H1 (cell line): ENCODE measurements at regions not wholly inside any gene's neighbourhood (a gene's known extent, or its start where the extent isn't known, plus 50 kb on each side); places are given as distances from the start of the nearest gene placed in this dataset.

Experiments used
- CTCF ChIA-PET: fragments of 300-600 bp; sonication (Branson Sonifier 250); formaldehyde crosslinking; loops from one replicate; lab custom pipeline; 2021; ENCODE audit not compliant: partially characterized antibody; lab: Charles Lee
- POLR2A ChIA-PET: fragments of 300-600 bp; sonication (Branson Sonifier 250); formaldehyde crosslinking; loops from one replicate; lab custom pipeline; 2021; ENCODE audit warnings: inconsistent platforms; ENCODE audit not compliant: partially characterized antibody; lab: Charles Lee
- DNase-seq, 2 experiments: peaks; one replicate each; pipeline versions ENCODE4 v3.0.0 to v3.0.0-alpha.2; 2010 to 2022; ENCODE audit warnings: low spot score in 2 of 2, low read depth in 1 of 2, mixed read lengths in 1 of 2
- FAIRE-seq: peaks from 2 replicates; lab custom pipeline; 2011; peaks lifted over from hg19 to GRCh38; lab: Jason Lieb, UNC
- H2AFZ ChIP-seq: 2 replicates; pipeline ENCODE4 v1.8.1; 2012; ENCODE audit warnings: low read length, inconsistent platforms
- H2AK5ac ChIP-seq: 2 replicates; pipeline ENCODE4 v1.6.1; 2013; ENCODE audit warnings: low read depth, low read length
- H2BK120ac ChIP-seq: replicated peaks from 2 replicates; pipeline ENCODE3; 2013; ENCODE audit warnings: low read depth, low read length, inconsistent platforms
- H2BK12ac ChIP-seq: 2 replicates; pipeline ENCODE4 v1.6.1; 2013; ENCODE audit warnings: low read depth, low read length
- H2BK15ac ChIP-seq: 2 replicates; pipeline ENCODE4 v1.6.1; 2013; ENCODE audit warnings: low read length
- H2BK20ac ChIP-seq: 2 replicates; pipeline ENCODE4 v1.6.1; 2013; ENCODE audit warnings: low read length
- H2BK5ac ChIP-seq: 2 replicates; pipeline ENCODE4 v1.6.1; 2013; ENCODE audit warnings: low read depth, low read length
- H3K14ac ChIP-seq: 2 replicates; pipeline ENCODE4 v1.6.1; 2013; ENCODE audit warnings: inconsistent platforms; ENCODE audit not compliant: insufficient read length
- H3K18ac ChIP-seq: 2 replicates; pipeline ENCODE4 v1.6.1; 2013; ENCODE audit warnings: low read length; ENCODE audit errors: extremely low read depth
- H3K23ac ChIP-seq: 2 replicates; pipeline ENCODE4 v1.6.1; 2013; ENCODE audit warnings: inconsistent platforms; ENCODE audit not compliant: insufficient read length
- H3K23me2 ChIP-seq: 2 replicates; pipeline ENCODE4 v1.6.1; 2013; ENCODE audit warnings: low read depth, low read length
- H3K27ac ChIP-seq: 2 replicates; pipeline ENCODE4 v1.6.1; 2011; ENCODE audit warnings: low read depth, low read length, inconsistent platforms
- H3K27me3 ChIP-seq, 4 experiments: replicated peaks in 1 of 4; 1 replicate in 1 of 4; 2 replicates in 3 of 4; pipeline versions ENCODE4 v1.6.1 to v1.8.1; 2011 to 2013; ENCODE audit warnings: low read length in 3 of 4, mild to moderate bottlenecking in 3 of 4, inconsistent platforms in 2 of 4, mixed read lengths in 2 of 4, moderate library complexity in 1 of 4; ENCODE audit not compliant: control insufficient read depth in 3 of 4, insufficient read depth in 3 of 4; ENCODE audit errors: extremely low read depth in 1 of 4
- H3K36me3 ChIP-seq, 4 experiments: 2 replicates each; pipeline versions ENCODE4 v1.6.1 to v1.8.1; 2011 to 2013; ENCODE audit warnings: mild to moderate bottlenecking in 4 of 4, low read length in 3 of 4, moderate library complexity in 2 of 4, control low read depth in 1 of 4, inconsistent platforms in 1 of 4; ENCODE audit not compliant: insufficient read depth in 4 of 4, control insufficient read depth in 2 of 4
- H3K4ac ChIP-seq: replicated peaks from 2 replicates; pipeline ENCODE3; 2013; ENCODE audit warnings: low read length, low read depth, mixed read lengths, inconsistent platforms; ENCODE audit not compliant: insufficient read length
- H3K4me1 ChIP-seq, 4 experiments: replicated peaks in 1 of 4; 1 replicate in 1 of 4; 2 replicates in 3 of 4; pipeline versions ENCODE4 v1.6.1 to v1.8.1; 2011 to 2013; ENCODE audit warnings: low read length in 3 of 4, inconsistent platforms in 2 of 4, mixed read lengths in 1 of 4; ENCODE audit not compliant: insufficient read depth in 4 of 4, control insufficient read depth in 3 of 4
- H3K4me2 ChIP-seq, 2 experiments: 2 replicates each; pipeline versions ENCODE4 v1.6.1 to v1.8.1; 2011 to 2013; ENCODE audit warnings: low read depth in 2 of 2, low read length in 2 of 2, control low read depth in 1 of 2, inconsistent platforms in 1 of 2, mild to moderate bottlenecking in 1 of 2; ENCODE audit not compliant: insufficient read depth in 1 of 2
- H3K4me3 ChIP-seq, 4 experiments: fragments of 200-600, 300-600 bp in 1 of 4; sonication (generic), shearing (Covaris generic), sonication (Bioruptor Twin) in 1 of 4; 2 replicates each; pipeline versions ENCODE4 v1.5.1 to v1.8.1; 2011 to 2016; ENCODE audit warnings: low read length in 4 of 4, low read depth in 3 of 4, control low read depth in 2 of 4, inconsistent platforms in 2 of 4, mild to moderate bottlenecking in 2 of 4, mixed read lengths in 1 of 4, moderate library complexity in 1 of 4; ENCODE audit not compliant: insufficient read depth in 2 of 4; ENCODE audit errors: extremely low read depth in 1 of 4
- H3K56ac ChIP-seq: replicated peaks from 2 replicates; pipeline ENCODE3; 2013; ENCODE audit warnings: low read depth, mild to moderate bottlenecking, mixed read lengths, low read length, inconsistent platforms; ENCODE audit not compliant: insufficient read length
- H3K79me1 ChIP-seq: 2 replicates; pipeline ENCODE4 v1.6.1; 2013; ENCODE audit warnings: low read depth, low read length, control low read depth
- H3K79me2 ChIP-seq, 2 experiments: 2 replicates each; pipeline versions ENCODE4 v1.6.1 to v1.8.1; 2012 to 2013; ENCODE audit warnings: low read length in 2 of 2, mild to moderate bottlenecking in 2 of 2, inconsistent platforms in 1 of 2; ENCODE audit not compliant: insufficient read depth in 2 of 2, control insufficient read depth in 1 of 2
- H3K9ac ChIP-seq, 4 experiments: replicated peaks in 1 of 4; 1 replicate in 1 of 4; 2 replicates in 3 of 4; pipeline versions ENCODE4 v1.6.1 to v1.8.1; 2011 to 2013; ENCODE audit warnings: low read depth in 3 of 4, low read length in 3 of 4, control low read depth in 2 of 4, mild to moderate bottlenecking in 2 of 4, moderate library complexity in 2 of 4, inconsistent platforms in 1 of 4; ENCODE audit errors: extremely low read depth in 1 of 4
- H3K9me3 ChIP-seq, 2 experiments: 2 replicates each; pipeline versions ENCODE4 v1.6.1 to v1.8.1; 2012 to 2013; ENCODE audit warnings: mild to moderate bottlenecking in 2 of 2, moderate library complexity in 2 of 2, control low read depth in 1 of 2, inconsistent platforms in 1 of 2, low read depth in 1 of 2, low read length in 1 of 2, mixed read lengths in 1 of 2; ENCODE audit not compliant: insufficient read depth in 2 of 2
- H4K20me1 ChIP-seq, 2 experiments: replicated peaks in 1 of 2; 2 replicates each; pipeline versions ENCODE3 to v1.8.1; 2011 to 2013; ENCODE audit warnings: inconsistent platforms in 2 of 2, low read length in 2 of 2, mild to moderate bottlenecking in 1 of 2; ENCODE audit not compliant: insufficient read depth in 2 of 2, control insufficient read depth in 1 of 2
- H4K5ac ChIP-seq: 2 replicates; pipeline ENCODE4 v1.6.1; 2013; ENCODE audit warnings: low read length, low read depth, mixed read lengths, inconsistent platforms; ENCODE audit not compliant: insufficient read length
- H4K8ac ChIP-seq: 2 replicates; pipeline ENCODE4 v1.8.0; 2013; ENCODE audit warnings: mild to moderate bottlenecking, moderate library complexity, low read length, inconsistent platforms; ENCODE audit not compliant: insufficient read depth; ENCODE audit errors: extremely low read depth
- H4K91ac ChIP-seq: replicated peaks from 2 replicates; pipeline ENCODE3; 2013; ENCODE audit warnings: low read length, mixed read lengths, inconsistent platforms; ENCODE audit not compliant: insufficient read length
- CHD1 ChIP-seq: IDR thresholded peaks from 2 replicates; pipeline ENCODE4 v1.6.1; 2012; ENCODE audit warnings: low read depth, low read length, improper control_type of control experiment
- CTBP2 ChIP-seq: IDR thresholded peaks from 2 replicates; pipeline ENCODE4 v1.7.0; 2011; ENCODE audit warnings: borderline replicate concordance, mild to moderate bottlenecking, moderate library complexity, mixed read lengths, low read length; ENCODE audit not compliant: insufficient read depth, insufficient read length
- FOSL1 ChIP-seq: IDR thresholded peaks from 2 replicates; pipeline ENCODE4 v1.6.1; 2011; ENCODE audit warnings: mild to moderate bottlenecking, low read depth, low read length, moderate library complexity; ENCODE audit not compliant: insufficient read depth
- HDAC6 ChIP-seq: IDR thresholded peaks from one replicate; pipeline ENCODE4 v1.7.1; 2012; ENCODE audit warnings: low read depth, mild to moderate bottlenecking, inconsistent platforms, low read length, moderate library complexity
- KDM4A ChIP-seq: IDR thresholded peaks from one replicate; pipeline ENCODE4 v1.7.1; 2012; ENCODE audit warnings: low read depth, mild to moderate bottlenecking, moderate library complexity, low read length, inconsistent platforms; ENCODE audit not compliant: severe bottlenecking
- NANOG ChIP-seq: IDR thresholded peaks from 2 replicates; pipeline ENCODE4 v1.6.1; 2011; ENCODE audit warnings: low read length, low read depth, mild to moderate bottlenecking, inconsistent platforms; ENCODE audit not compliant: insufficient read depth, poor library complexity, severe bottlenecking
- SAP30 ChIP-seq: fragments of 300-600 bp; sonication (generic); IDR thresholded peaks from 2 replicates; pipeline ENCODE4 v1.7.1; 2012; ENCODE audit warnings: low read length, moderate library complexity, mild to moderate bottlenecking, inconsistent platforms; ENCODE audit not compliant: insufficient read depth, insufficient replicate concordance
- TAF1 ChIP-seq: IDR thresholded peaks from 2 replicates; pipeline ENCODE4 v1.6.1; 2011; ENCODE audit warnings: mild to moderate bottlenecking, low read depth, low read length
- TAF7 ChIP-seq: optimal IDR thresholded peaks from 2 replicates; pipeline ENCODE3; 2011; ENCODE audit warnings: low read depth, mild to moderate bottlenecking, inconsistent platforms, low read length, moderate library complexity, borderline replicate concordance
- YY1 ChIP-seq: IDR thresholded peaks from 2 replicates; pipeline ENCODE4 v1.6.1; 2011; ENCODE audit warnings: low read depth, mild to moderate bottlenecking, low read length
- WGBS, 2 experiments: shearing (Covaris generic) in 1 of 2; methylation state at CpG; one replicate each; pipeline versions ENCODE4 v1.1.6 to v1.1.7; 2013 to 2015; ENCODE audit warnings: low lambda C conversion rate in 2 of 2, mixed read lengths in 2 of 2, inconsistent platforms in 1 of 2, low coverage in 1 of 2, missing lambda C conversion rate in 1 of 2; ENCODE audit not compliant: insufficient replicate concordance in 2 of 2, insufficient coverage in 1 of 2, insufficient read length in 1 of 2; ENCODE audit errors: extremely low coverage in 1 of 2, missing lambda C conversion rate in 1 of 2; 5-methylcytosine and 5-hydroxymethylcytosine counted together
- TF ChIP-seq, protein P1 (sequence below): IDR thresholded peaks from 2 replicates; pipeline ENCODE4 v1.6.1; 2012; ENCODE audit warnings: low read length, inconsistent platforms

DNA sequence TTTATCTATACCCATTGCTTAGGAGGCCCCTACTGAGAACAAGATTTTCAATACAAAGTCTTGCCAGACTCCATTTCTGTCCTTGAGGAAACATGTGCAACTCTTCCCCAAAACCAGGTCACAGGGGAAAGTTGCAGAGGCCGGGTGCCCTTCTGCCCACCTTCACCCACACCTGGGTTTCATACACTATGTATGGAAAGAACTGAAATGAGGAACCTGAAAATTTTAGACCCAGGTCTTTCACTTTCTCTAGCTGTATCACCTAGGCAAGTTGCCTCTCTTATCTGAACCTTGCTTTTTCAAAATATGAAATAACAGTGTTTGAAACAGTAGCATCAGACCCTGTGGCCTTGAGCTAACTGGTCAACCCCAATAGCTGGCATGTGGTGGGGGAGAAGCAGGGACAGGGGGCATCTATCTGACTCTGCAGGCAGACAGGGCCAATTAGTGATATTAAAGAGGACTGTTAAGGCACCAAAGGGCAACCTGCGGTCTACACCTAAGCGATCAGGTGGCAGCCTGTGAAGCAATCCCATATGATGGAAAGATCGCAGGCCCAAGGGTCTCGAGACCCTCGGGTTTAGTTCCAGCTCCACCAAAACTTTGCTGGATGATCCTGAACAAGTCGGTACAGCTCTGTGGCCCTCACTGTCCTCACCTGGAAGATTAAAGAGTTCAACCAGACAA lies 346.5 kb downstream of the BCL11B start:
- Histone ChIP-seq H3K27me3 (no peaks in the 10 kb centered on the region), H3K9ac (no peak overlapping the region), H3K4me3 (no peak overlapping the region), H4K5ac (no peak overlapping the region), H2AFZ (no peak overlapping the region), H2BK15ac (no peak overlapping the region), H3K9me3 (no peaks in the 10 kb centered on the region; a peak in 1 of 4 replicates), H3K36me3 (no peaks in the 10 kb centered on the region), H3K4me2 (no peak overlapping the region), H4K91ac (no peak overlapping the region), H2BK5ac (no peak overlapping the region), H3K18ac (no peak overlapping the region), H4K20me1 (no peaks in the 10 kb centered on the region), H3K27ac (no peak overlapping the region), H3K79me2 (no peaks in the 10 kb centered on the region), H4K8ac (no peak overlapping the region), H3K14ac (no peak overlapping the region), H2BK12ac (no peak overlapping the region), H2AK5ac (no peak overlapping the region), H3K23ac (no peak overlapping the region), H3K4me1 (no peaks in the 10 kb centered on the region), H2BK120ac (no peak overlapping the region), H2BK20ac (no peak overlapping the region), H3K56ac (no peak overlapping the region), H3K23me2 (no peaks in the 10 kb centered on the region), H3K79me1 (no peaks in the 10 kb centered on the region), H3K4ac (no peak overlapping the region)
- no peak for DNase-seq
- POLR2A ChIA-PET = interaction anchor here (0.6 kb wide), 1 partner anchor 16 kb away, joined by 3 read pairs; no protein-coding TSS in a partner anchor
- FAIRE-seq = no peak
- 91% methylated on average over 7 of the region's 7 CpGs; no CpG with 5 or more reads in 1 of the 2 experiments for WGBS, 2 experiments
- CTCF ChIA-PET = interaction anchor here (0.7 to 0.8 kb wide), 2 partner anchors 647 to 898 kb away, joined by 3 read pairs; no protein-coding TSS in a partner anchor
- TF ChIP-seq HDAC6 (no peak), KDM4A (no peak), TAF1 (no peak), CHD1 (no peak), FOSL1 (no peak), YY1 (no peak), NANOG (no peak), SAP30 (no peak), CTBP2 (no peak), TAF7 (no peak)
- TF ChIP-seq, protein P1, sequence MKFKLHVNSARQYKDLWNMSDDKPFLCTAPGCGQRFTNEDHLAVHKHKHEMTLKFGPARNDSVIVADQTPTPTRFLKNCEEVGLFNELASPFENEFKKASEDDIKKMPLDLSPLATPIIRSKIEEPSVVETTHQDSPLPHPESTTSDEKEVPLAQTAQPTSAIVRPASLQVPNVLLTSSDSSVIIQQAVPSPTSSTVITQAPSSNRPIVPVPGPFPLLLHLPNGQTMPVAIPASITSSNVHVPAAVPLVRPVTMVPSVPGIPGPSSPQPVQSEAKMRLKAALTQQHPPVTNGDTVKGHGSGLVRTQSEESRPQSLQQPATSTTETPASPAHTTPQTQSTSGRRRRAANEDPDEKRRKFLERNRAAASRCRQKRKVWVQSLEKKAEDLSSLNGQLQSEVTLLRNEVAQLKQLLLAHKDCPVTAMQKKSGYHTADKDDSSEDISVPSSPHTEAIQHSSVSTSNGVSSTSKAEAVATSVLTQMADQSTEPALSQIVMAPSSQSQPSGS = no peak
